ENCODE measurements at regions not wholly inside any gene's neighbourhood (a gene's known extent, or its start where the extent isn't known, plus 50 kb on each side); places are given as distances from the start of the nearest gene placed in this dataset.

DNA sequence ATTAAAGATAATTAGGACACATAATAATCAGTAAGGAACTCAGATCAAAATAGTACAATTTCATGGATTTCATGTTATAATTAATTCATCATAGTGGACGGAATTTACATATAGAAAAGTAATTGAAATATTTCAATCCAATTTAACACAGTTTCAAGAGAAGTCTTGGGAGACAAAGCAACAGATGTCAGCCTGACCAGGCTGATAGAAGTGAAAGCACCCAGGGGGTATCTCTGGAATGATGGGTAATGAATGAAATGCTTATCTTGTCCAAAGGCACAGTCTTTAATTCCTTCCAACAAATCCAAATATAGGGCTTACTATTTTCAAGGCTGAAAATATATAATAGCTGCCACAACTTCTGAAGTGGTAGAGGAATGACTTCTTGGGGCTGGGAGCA lies 629.3 kb upstream of the RGMB start:
- DNase-seq (ENCODE audit: extremely low spot score, unreplicated experiment), result no peak
- Mint-ChIP-seq H3K4me3 (no peak overlapping the region), H3K27ac (no peak overlapping the region), H3K9me3 (no peaks in the 10 kb centered on the region), H3K27me3 (no peaks in the 10 kb centered on the region), H3K36me3 (no peaks in the 10 kb centered on the region), H3K4me1 (ENCODE audit: unreplicated experiment) (no peaks in the 10 kb centered on the region)
- no peak for TF ChIP-seq CTCF (conservative IDR thresholded peaks at IDR 0.05)

DNA sequence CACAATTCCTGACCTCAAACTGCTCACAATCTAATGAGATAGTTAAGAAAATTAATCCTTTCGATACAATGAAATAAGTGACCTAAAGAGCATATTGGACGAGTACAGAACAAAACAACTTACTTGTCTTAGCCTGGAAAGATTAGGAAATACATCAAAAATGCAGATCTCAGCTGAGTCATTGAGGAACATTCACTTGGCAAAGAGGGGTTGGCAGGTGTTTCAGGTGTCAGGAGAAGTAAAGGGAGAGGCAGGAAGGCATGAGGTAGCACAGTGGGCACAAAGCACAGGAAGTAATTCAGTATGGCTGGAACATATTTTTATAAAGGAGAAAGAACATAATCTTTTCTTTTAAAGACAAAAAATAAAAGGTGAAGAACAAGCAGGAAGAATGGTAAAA lies 628.8 kb upstream of the RGMB start:
- Mint-ChIP-seq H3K9me3 (no peaks in the 10 kb centered on the region), H3K4me1 (ENCODE audit: unreplicated experiment) (no peaks in the 10 kb centered on the region), H3K36me3 (no peaks in the 10 kb centered on the region), H3K4me3 (no peak overlapping the region), H3K27me3 (no peaks in the 10 kb centered on the region), H3K27ac (no peak overlapping the region)
- TF ChIP-seq CTCF (conservative IDR thresholded peaks at IDR 0.05), result no peak
- no peak for DNase-seq (ENCODE audit: extremely low spot score, unreplicated experiment)

GRCh38 chr5:98157368-98157767 lies 616.1 kb upstream of the RGMB start:
- TF ChIP-seq CTCF (conservative IDR thresholded peaks at IDR 0.05), result no peak

DNA sequence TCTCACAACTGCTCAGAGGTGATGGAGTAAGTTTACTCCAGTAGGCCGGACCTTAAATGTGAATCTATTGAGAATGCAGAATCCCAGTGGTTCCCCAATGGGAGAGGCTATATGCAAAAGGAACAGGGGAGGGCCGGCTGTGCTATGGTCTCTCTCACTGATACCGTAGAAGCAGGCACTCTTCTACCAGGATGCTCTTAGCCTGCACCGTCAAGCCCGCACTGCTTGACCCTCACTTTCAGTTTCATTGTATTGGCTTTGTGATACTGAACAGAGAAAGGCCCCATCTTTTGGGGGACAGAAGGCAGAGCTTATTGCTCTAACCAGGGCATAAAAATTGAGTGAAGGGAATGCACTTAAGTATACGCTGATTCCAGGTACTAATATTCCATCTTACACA lies 615.0 kb upstream of the RGMB start:
- DNase-seq (ENCODE audit: extremely low spot score, unreplicated experiment), result no peak
- no peaks in the 10 kb centered on the region for H3K9me3 Mint-ChIP-seq
- peaks cover 2% of the 10 kb centered on the region for H3K4me1 Mint-ChIP-seq (ENCODE audit: unreplicated experiment)
- H3K27me3 Mint-ChIP-seq, result no peaks in the 10 kb centered on the region
- H3K27ac Mint-ChIP-seq, result no peak overlapping the region
- H3K4me3 Mint-ChIP-seq, result no peak overlapping the region
- TF ChIP-seq CTCF (conservative IDR thresholded peaks at IDR 0.05), result no peak
- H3K36me3 Mint-ChIP-seq, result no peaks in the 10 kb centered on the region

More at GRCh38 chr5:98157368-98157767, 616.1 kb upstream of the RGMB start:
- H3K4me3 Mint-ChIP-seq, result no peak overlapping the region
- H3K27me3 Mint-ChIP-seq, result no peaks in the 10 kb centered on the region
- no peak overlapping the region for H3K27ac Mint-ChIP-seq
- no peaks in the 10 kb centered on the region for H3K9me3 Mint-ChIP-seq
- no peaks in the 10 kb centered on the region for H3K36me3 Mint-ChIP-seq
- DNase-seq (ENCODE audit: extremely low spot score, unreplicated experiment), result no peak
- H3K4me1 Mint-ChIP-seq (ENCODE audit: unreplicated experiment), result no peaks in the 10 kb centered on the region

GRCh38 chr5:98163796-98164493 lies 609.5 kb upstream of the RGMB start:
- H3K4me3 Mint-ChIP-seq, result no peak overlapping the region
- no peaks in the 10 kb centered on the region for H3K36me3 Mint-ChIP-seq
- TF ChIP-seq CTCF (conservative IDR thresholded peaks at IDR 0.05), result no peak
- peaks cover 8% of the 10 kb centered on the region for H3K4me1 Mint-ChIP-seq (ENCODE audit: unreplicated experiment)
- no peak overlapping the region for H3K27ac Mint-ChIP-seq
- DNase-seq (ENCODE audit: extremely low spot score, unreplicated experiment), result no peak
- H3K27me3 Mint-ChIP-seq, result no peaks in the 10 kb centered on the region
- no peaks in the 10 kb centered on the region for H3K9me3 Mint-ChIP-seq
